ENCODE measurements at regions not wholly inside any gene's neighbourhood (a gene's known extent, or its start where the extent isn't known, plus 50 kb on each side); places are given as distances from the start of the nearest gene placed in this dataset.
"Not testable (repeated sequence)": the region's sequence is repeated elsewhere in the genome, so short reads cannot be mapped to it uniquely, and the experiment has no call there.

DNA sequence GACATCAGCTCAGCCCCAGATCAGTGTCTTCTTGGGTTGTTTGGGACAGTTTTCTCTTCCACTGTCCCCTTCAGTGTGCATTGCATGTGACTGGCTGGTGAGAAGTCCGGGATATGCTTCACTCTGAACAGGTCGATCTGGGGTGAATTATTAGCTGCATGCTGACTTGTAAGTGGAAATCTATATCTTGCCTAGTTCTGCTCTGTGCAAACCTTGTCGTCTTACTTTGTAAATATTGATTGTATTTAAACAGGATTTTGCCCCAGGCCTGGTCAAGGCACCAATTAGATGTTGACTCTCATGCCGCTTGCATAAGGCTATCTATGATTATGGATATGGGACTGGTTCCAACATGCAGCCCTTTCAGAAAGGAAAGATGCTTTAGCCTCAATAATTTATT lies 669.7 kb downstream of the TYW1 start:
- not testable (repeated sequence) for H3K4me3 Mint-ChIP-seq; H3K27ac Mint-ChIP-seq; H3K36me3 Mint-ChIP-seq (ENCODE audit: low read depth); H3K27me3 Mint-ChIP-seq (ENCODE audit: low read depth); H3K4me1 Mint-ChIP-seq (ENCODE audit: low read depth); DNase-seq (ENCODE audit: low spot score)
- peaks cover 49% of the 10 kb centered on the region for H3K9me3 Mint-ChIP-seq

DNA sequence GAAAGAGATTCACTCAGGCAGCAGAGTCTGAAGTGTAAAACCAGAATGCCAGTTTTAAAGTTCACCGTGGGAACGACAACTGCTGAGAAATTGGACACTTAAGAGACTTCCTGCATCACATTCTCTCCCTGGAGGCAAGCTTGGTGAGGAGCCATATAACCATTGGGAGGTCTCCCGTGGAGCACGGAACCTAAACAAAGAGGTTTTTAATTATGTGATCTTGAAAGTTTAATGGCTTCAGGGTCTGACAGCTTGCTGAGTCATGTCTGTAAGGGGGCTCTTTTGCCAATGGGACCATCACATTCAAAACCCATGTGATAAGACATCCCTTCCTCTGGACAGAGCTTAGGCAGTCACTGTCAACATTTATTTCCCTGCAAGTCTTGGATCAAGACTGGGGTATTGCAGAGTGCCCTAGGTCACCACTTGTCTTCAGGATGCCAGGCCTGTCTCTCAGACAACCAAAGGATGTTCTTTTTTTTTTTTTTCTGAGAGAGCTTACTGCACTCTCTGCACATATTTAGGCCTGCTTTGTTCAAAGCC lies 674.4 kb downstream of the TYW1 start:
- H3K27me3 Mint-ChIP-seq (ENCODE audit: low read depth) = no peaks in the 10 kb centered on the region
- H3K4me1 Mint-ChIP-seq (ENCODE audit: low read depth) = no peaks in the 10 kb centered on the region
- H3K4me3 Mint-ChIP-seq = no peak overlapping the region
- no peak for DNase-seq (ENCODE audit: low spot score)
- H3K9me3 Mint-ChIP-seq = peaks cover 58% of the 10 kb centered on the region
- no peak overlapping the region for H3K27ac Mint-ChIP-seq
- no peaks in the 10 kb centered on the region for H3K36me3 Mint-ChIP-seq (ENCODE audit: low read depth)

DNA sequence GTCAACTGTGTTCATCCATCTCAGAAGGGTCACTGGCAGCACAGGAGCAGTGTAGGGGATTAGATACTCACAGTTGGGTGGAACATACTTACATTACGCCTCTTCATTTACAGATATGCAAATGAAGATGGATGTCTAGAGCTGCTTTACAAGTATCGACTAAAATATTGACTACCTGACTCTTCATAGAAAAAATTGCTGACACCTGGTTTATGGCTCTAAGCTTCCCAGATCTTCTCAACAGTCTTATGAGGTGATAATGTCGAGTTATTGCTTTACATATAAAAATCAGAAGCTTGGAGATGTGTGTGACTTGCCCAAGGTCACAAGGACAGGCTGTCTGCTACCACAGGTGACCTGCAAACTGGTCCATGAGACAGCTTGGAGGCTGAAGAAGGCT lies 677.2 kb downstream of the TYW1 start:
- Mint-ChIP-seq H3K27ac (no peak overlapping the region), H3K27me3 (ENCODE audit: low read depth) (no peaks in the 10 kb centered on the region), H3K36me3 (ENCODE audit: low read depth) (no peaks in the 10 kb centered on the region), H3K4me3 (no peak overlapping the region), H3K4me1 (ENCODE audit: low read depth) (no peaks in the 10 kb centered on the region), H3K9me3 (peaks cover 72% of the 10 kb centered on the region)
- DNase-seq (ENCODE audit: low spot score) = no peak

GRCh38 chr7:67674862-67675261 lies 678.2 kb downstream of the TYW1 start:
- not testable (repeated sequence) for H3K4me1 Mint-ChIP-seq (ENCODE audit: low read depth); H3K4me3 Mint-ChIP-seq; H3K27me3 Mint-ChIP-seq (ENCODE audit: low read depth); H3K36me3 Mint-ChIP-seq (ENCODE audit: low read depth); DNase-seq (ENCODE audit: low spot score); H3K27ac Mint-ChIP-seq
- H3K9me3 Mint-ChIP-seq = peaks cover 68% of the 10 kb centered on the region

DNA sequence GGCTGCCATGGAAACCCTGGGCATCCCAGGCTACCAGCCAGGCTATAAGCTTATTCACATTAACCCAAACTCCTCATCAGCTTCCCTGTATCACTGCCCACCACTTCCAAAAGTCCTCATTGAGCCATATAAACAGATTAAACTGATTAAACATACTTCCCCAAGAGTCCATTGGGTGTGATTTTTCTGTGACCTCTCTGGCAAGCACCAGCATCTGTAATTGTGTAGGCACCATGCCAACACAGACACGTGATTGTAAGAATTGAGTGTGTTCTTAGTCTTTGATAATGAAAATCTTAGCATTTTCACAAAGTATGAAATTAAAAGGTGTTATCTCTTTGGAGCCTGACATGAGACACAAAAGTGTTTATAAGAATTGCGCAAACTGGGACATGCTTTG lies 679.3 kb downstream of the TYW1 start:
- H3K9me3 Mint-ChIP-seq = peaks cover 66% of the 10 kb centered on the region
- no peaks in the 10 kb centered on the region for H3K4me1 Mint-ChIP-seq (ENCODE audit: low read depth)
- H3K36me3 Mint-ChIP-seq (ENCODE audit: low read depth) = no peaks in the 10 kb centered on the region
- DNase-seq (ENCODE audit: low spot score) = no peak
- no peaks in the 10 kb centered on the region for H3K27me3 Mint-ChIP-seq (ENCODE audit: low read depth)
- H3K4me3 Mint-ChIP-seq = no peak overlapping the region
- H3K27ac Mint-ChIP-seq = no peak overlapping the region

GRCh38 chr7:67678419-67678818 lies 681.8 kb downstream of the TYW1 start:
- H3K27me3 Mint-ChIP-seq (ENCODE audit: low read depth) = no peaks in the 10 kb centered on the region
- H3K4me1 Mint-ChIP-seq (ENCODE audit: low read depth) = no peaks in the 10 kb centered on the region
- H3K36me3 Mint-ChIP-seq (ENCODE audit: low read depth) = no peaks in the 10 kb centered on the region
- H3K27ac Mint-ChIP-seq = no peak overlapping the region
- peaks cover 55% of the 10 kb centered on the region for H3K9me3 Mint-ChIP-seq
- no peak overlapping the region for H3K4me3 Mint-ChIP-seq
- no peak for DNase-seq (ENCODE audit: low spot score)

DNA sequence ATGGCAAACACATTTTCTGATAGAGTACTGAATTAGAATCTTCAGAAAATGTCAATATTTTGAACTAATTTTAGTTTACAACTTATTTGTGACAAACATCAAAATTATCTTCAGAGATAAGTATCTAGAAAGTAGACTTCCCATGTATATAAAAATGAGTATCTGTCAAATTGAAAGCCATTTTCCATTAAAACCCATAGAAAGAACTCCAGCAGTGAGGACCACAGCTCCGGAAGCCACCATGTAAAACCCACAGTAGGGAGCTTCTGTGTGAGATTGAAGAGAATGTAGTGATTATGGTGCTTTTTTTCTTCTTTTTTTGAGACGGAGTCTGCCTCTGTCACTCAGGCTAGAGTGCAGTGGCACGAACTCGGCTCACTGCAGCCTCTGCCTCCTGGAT lies 687.0 kb downstream of the TYW1 start:
- Mint-ChIP-seq H3K27me3 (ENCODE audit: low read depth) (no peaks in the 10 kb centered on the region), H3K4me1 (ENCODE audit: low read depth) (no peaks in the 10 kb centered on the region), H3K36me3 (ENCODE audit: low read depth) (no peaks in the 10 kb centered on the region), H3K4me3 (no peak overlapping the region), H3K9me3 (peaks cover 34% of the 10 kb centered on the region), H3K27ac (no peak overlapping the region)
- no peak for DNase-seq (ENCODE audit: low spot score)

DNA sequence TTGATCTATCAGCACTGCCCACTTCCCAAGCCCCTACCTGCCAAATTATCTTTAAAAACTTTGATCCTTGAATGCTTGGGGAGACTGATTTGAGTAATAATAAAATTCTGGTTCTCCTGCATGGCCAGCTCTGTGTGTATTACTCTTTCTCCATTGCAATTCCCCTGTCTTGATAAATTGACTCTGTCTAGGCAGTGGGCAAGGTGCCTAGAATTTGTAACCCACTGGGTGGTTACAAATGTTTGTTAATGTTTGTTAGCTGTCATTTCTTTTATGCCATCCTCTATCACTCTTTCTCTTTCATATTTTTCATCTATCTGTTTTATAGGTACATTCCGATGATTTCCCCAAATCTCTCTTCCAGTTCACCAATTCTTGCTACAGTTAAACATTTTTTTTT lies 694.1 kb downstream of the TYW1 start:
- H3K27ac Mint-ChIP-seq = no peak overlapping the region
- H3K4me3 Mint-ChIP-seq = no peak overlapping the region
- DNase-seq (ENCODE audit: low spot score) = no peak
- H3K4me1 Mint-ChIP-seq (ENCODE audit: low read depth) = no peaks in the 10 kb centered on the region
- peaks cover 28% of the 10 kb centered on the region for H3K9me3 Mint-ChIP-seq
- H3K36me3 Mint-ChIP-seq (ENCODE audit: low read depth) = no peaks in the 10 kb centered on the region
- no peaks in the 10 kb centered on the region for H3K27me3 Mint-ChIP-seq (ENCODE audit: low read depth)

- no peak overlapping the region for H3K4me3 Mint-ChIP-seq
- H3K27me3 Mint-ChIP-seq (ENCODE audit: low read depth) = no peaks in the 10 kb centered on the region
- peaks cover 37% of the 10 kb centered on the region for H3K9me3 Mint-ChIP-seq
- DNase-seq (ENCODE audit: low spot score) = no peak
- H3K36me3 Mint-ChIP-seq (ENCODE audit: low read depth) = no peaks in the 10 kb centered on the region
- H3K4me1 Mint-ChIP-seq (ENCODE audit: low read depth) = no peaks in the 10 kb centered on the region
- H3K27ac Mint-ChIP-seq = no peak overlapping the region
These were observed 695.8 kb downstream of the TYW1 start for GRCh38 chr7:67692425-67692824.

- DNase-seq (ENCODE audit: low spot score) = no peak
- Mint-ChIP-seq H3K36me3 (ENCODE audit: low read depth) (no peaks in the 10 kb centered on the region), H3K27ac (no peak overlapping the region), H3K4me1 (ENCODE audit: low read depth) (no peaks in the 10 kb centered on the region), H3K27me3 (ENCODE audit: low read depth) (no peaks in the 10 kb centered on the region), H3K4me3 (no peak overlapping the region), H3K9me3 (peaks cover 46% of the 10 kb centered on the region)
These were observed 699.5 kb downstream of the TYW1 start for GRCh38 chr7:67696124-67696523.

- H3K4me1 Mint-ChIP-seq (ENCODE audit: low read depth) = no peaks in the 10 kb centered on the region
- H3K27ac Mint-ChIP-seq = no peak overlapping the region
- H3K27me3 Mint-ChIP-seq (ENCODE audit: low read depth) = no peaks in the 10 kb centered on the region
- no peaks in the 10 kb centered on the region for H3K36me3 Mint-ChIP-seq (ENCODE audit: low read depth)
- peaks cover 48% of the 10 kb centered on the region for H3K9me3 Mint-ChIP-seq
- no peak overlapping the region for H3K4me3 Mint-ChIP-seq
- DNase-seq (ENCODE audit: low spot score) = no peak
These were observed 700.2 kb downstream of the TYW1 start for GRCh38 chr7:67696878-67697277.

DNA sequence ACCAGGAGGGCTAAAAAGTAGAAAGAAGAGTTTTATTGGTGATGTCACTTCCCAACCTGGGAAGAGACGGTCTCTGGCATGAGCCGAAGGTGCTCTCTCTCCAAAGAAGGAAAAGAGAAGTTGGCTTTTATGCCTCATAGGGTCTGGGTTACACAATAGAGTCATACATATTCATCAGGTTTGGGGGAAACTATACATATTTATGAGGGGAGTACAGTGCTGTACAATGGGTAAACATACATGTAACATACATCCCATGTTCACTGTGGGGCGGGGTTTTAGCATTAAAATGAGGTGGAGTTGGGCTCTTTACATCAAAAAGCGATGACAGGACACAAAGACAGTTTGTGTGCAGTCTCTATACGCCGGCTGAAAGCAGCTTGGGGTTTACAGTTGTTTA lies 701.7 kb downstream of the TYW1 start:
- peaks cover 54% of the 10 kb centered on the region for H3K9me3 Mint-ChIP-seq
- H3K4me3 Mint-ChIP-seq = no peak overlapping the region
- no peaks in the 10 kb centered on the region for H3K4me1 Mint-ChIP-seq (ENCODE audit: low read depth)
- H3K27me3 Mint-ChIP-seq (ENCODE audit: low read depth) = no peaks in the 10 kb centered on the region
- H3K36me3 Mint-ChIP-seq (ENCODE audit: low read depth) = no peaks in the 10 kb centered on the region
- no peak overlapping the region for H3K27ac Mint-ChIP-seq
- no peak for DNase-seq (ENCODE audit: low spot score)

DNA sequence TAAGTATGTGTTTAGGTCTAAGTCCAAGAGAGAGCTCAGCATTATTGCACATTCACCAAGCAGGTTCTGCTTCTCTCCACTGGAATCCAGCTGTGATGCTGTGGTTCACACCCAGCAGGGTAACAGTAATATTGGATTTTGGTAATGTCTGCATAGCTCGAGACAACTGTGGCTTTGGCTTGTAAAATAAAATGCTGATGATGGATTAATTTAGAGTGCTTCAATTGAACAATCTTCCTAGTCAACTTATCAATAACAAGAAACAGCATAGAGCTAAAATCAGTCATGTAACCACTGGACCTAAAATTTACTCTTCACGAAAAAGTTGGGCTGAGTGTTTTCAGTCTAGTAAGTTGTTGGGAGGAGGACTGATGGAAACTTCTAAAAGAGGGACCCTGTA lies 709.2 kb downstream of the TYW1 start:
- no peak overlapping the region for H3K4me3 Mint-ChIP-seq
- no peak for DNase-seq (ENCODE audit: low spot score)
- H3K9me3 Mint-ChIP-seq = peaks cover 62% of the 10 kb centered on the region
- no peak overlapping the region for H3K27ac Mint-ChIP-seq
- H3K27me3 Mint-ChIP-seq (ENCODE audit: low read depth) = no peaks in the 10 kb centered on the region
- no peaks in the 10 kb centered on the region for H3K36me3 Mint-ChIP-seq (ENCODE audit: low read depth)
- no peaks in the 10 kb centered on the region for H3K4me1 Mint-ChIP-seq (ENCODE audit: low read depth)

DNA sequence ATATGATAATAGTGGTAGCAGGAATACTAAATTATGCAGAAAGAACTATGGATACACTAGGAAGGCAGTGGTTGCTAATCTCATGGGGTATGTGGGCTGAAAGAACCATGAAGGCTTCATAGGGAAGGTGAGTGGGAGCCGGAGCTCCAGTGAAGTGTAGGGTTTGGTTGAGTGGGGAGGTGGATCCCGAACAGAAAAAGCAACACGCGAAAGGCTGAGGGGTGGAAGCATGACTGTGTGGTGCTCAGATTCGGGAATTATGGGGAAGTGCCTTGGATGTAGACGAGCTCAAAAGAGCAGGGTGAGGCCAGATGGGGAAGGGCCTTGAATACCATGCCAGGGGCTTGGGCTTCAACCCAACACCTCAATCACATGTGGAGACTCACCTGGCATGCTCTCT lies 715.1 kb downstream of the TYW1 start:
- DNase-seq (ENCODE audit: low spot score) = no peak
- Mint-ChIP-seq H3K36me3 (ENCODE audit: low read depth) (no peaks in the 10 kb centered on the region), H3K9me3 (peaks cover 57% of the 10 kb centered on the region), H3K4me3 (no peak overlapping the region), H3K4me1 (ENCODE audit: low read depth) (no peaks in the 10 kb centered on the region), H3K27ac (no peak overlapping the region), H3K27me3 (ENCODE audit: low read depth) (no peaks in the 10 kb centered on the region)

GRCh38 chr7:67713451-67714056 lies 716.9 kb downstream of the TYW1 start:
- Mint-ChIP-seq H3K4me1 (ENCODE audit: low read depth) (no peaks in the 10 kb centered on the region), H3K36me3 (ENCODE audit: low read depth) (no peaks in the 10 kb centered on the region), H3K4me3 (no peak overlapping the region), H3K9me3 (peaks cover 59% of the 10 kb centered on the region), H3K27ac (no peak overlapping the region), H3K27me3 (ENCODE audit: low read depth) (no peaks in the 10 kb centered on the region)
- no peak for DNase-seq (ENCODE audit: low spot score)
